ENCODE measurements at regions not wholly inside any gene's neighbourhood (a gene's known extent, or its start where the extent isn't known, plus 50 kb on each side); places are given as distances from the start of the nearest gene placed in this dataset.

DNA sequence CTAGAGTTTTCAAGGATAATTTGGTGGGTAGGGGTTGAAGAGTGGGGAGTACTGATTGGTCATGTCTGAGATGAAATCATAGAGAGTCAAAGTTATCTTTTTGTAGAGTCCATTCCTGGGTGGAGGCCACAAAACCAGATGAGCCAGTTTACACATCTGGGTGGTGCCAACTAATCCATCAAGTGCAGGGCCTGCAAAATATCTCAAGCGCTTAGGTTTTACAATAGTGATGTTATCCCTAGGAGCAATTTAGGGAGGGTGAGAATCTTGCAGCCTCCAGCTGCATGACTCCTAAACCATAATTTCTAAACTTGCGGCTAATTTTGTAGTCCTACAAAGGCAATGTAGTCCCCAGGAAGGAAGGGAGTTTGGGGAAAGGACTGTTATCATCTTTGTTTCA, 988.3 kb upstream of the LCORL start:
- DNase-seq, result no peak

- DNase-seq, result peak; percentile 22
Measured at GRCh38 chr4:19005211-19005610, 983.7 kb upstream of the LCORL start.

DNA sequence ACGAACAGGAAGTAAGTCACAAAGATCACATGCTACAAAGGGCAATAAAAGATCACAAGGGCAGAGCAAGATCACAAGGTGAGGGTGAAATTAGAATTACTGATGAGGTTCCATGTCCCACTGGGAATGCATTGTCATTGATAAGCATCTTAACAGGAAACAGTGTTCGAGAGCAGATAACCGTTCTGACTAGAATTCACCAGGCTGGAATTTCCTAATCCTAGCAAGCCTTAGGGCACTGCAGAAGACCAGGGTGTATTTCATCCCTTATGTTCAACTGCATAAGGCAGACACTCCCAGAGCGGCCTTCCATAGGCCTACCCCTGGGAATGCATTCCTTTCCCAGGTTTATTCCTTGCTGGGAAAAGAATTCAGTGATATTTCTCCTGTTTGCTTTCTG, 980.6 kb upstream of the LCORL start:
- DNase-seq, result no peak

GRCh38 chr4:18999595-18999994, 978.0 kb upstream of the LCORL start:
- no peak for DNase-seq

GRCh38 chr4:18981234-18981615, 959.7 kb upstream of the LCORL start:
- no peak for DNase-seq

- DNase-seq, result no peak
Measured at GRCh38 chr4:18980516-18981233, 959.1 kb upstream of the LCORL start.

DNA sequence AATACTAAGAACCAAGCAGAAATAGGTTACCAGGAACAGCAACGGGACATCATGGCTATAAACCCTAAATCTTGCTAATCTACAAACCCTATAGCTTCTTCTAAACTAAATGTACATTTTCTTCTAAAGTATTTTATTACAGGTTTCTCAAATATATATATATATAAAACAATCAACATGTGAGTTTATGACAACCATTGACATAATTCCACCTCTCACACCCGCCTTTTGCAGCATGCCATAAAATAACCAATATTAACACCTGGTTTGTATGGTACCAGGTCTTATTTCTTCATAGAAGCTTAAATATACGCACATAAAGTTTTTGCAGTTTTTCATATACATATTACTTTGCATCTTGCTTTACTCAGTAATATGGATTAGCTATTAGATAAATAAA, 955.3 kb upstream of the LCORL start:
- DNase-seq, result no peak

DNA sequence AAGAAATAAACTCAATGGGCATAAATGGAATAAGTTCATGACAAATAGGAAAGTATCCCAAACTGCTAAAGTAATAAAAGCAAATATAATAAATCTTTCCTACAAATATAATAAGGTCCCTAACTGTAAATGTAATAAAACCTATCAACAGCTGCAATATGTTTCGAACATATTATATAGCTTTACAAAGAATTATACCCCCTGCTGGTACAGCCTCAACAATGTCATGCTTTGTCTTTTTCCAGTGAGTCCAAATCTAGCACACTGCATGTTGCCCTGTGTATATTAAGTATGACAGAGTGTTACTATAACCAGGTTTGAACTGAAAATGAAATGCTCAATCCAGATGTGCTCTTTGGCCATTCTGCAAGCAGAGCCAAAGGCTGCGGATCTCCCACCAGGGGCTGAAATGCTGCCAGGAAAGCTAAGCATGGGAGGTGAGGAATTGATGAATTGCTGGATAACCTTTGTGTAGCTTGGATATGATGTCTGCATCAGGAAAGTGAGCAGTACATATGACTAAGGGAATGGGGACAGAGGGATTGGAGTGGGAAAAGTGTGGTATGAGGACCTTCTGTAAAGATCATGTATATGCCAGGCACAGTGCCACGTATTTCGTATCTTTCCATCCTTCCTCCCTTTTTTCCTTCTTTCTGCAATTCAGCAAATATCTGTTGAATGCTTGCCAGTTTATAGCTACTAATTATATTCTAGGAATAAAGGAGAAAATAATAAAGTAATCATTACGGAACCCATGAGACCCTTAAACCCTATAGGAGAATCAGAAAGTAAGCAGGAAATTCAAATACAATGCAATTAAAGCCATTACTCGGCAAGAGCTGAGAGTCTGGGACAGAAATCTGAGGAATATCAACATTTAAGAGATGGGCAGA, 954.6 kb upstream of the LCORL start:
- DNase-seq, result no peak

DNA sequence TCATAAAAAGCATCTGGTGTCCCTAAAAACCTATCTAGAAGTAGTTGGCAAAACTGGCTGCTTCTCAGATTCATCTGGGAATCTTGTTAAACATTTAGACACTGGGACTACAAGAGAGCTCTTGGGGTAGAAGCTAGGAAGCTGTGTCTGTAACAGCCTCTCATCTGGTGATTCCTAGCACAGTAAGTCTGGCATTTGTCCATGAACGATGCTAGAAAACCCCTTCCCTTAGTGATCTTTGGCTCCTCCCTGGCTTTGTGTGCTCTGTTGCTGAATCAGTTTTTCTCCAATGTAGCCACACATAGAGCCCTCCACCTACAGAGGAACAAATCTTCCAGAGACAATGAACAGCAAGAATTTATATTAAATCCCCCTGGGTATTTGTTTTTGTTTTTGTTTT, 951.7 kb upstream of the LCORL start:
- no peak for DNase-seq

GRCh38 chr4:18961879-18962278, 940.3 kb upstream of the LCORL start:
- DNase-seq, result no peak

DNA sequence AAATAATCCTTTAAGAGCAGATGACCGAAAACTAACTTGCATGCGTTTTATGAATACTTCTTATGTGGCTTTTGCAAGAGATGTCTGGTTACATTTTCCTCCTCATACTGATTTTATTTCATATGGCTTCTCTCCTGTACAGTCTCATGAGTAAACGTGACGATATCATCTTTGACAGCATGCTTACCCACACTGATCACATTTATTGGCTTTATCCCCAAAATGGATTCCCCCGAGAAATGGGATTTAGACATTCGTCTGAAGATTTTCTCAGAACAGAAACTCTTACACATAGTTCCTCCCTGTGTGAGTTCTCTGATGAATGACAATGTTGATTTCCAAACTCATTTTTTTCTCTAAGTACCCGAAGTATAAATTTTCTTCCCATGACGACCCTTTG, 939.7 kb upstream of the LCORL start:
- no peak for DNase-seq

- no peak for DNase-seq
Measured at GRCh38 chr4:18957716-18958115, 936.2 kb upstream of the LCORL start.

GRCh38 chr4:18954538-18954937, 933.0 kb upstream of the LCORL start:
- no peak for DNase-seq

DNA sequence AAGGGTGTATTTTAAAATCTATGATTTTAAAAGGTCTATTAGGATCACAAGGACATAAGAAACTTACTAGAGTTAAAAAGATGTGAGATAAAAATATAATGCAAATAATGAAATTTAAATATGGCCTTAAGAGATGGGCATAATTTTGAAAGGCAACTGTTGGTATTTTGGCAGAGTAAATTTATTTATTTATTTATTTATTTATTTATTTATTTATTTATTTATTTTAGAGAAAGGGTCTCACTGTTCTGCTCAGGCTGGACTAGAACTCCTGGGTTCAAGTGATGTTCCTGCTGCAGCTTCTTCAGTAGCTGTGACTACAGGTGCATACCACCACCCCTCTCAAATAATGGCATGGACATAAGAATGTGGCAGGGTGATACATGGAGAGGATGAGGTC, 932.1 kb upstream of the LCORL start:
- no peak for DNase-seq

DNA sequence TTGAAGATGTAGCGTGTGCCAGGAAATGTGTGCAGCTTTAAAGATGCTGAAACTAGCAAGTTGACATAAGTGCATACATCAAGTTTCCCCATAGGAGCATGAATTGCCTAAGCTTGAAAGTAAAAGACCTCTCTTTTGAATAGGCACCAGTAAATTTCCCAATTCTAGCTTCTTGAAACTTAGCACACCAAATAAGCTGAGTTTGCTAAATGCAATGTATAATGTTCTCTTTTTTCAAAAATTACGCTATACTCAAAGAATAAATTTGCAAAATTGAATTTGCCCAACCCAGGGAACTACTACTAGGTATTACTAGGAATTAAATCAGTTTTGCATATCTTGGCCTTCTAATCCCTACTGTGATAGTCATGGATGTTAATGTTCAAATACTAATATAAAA, 923.9 kb upstream of the LCORL start:
- DNase-seq, result no peak

DNA sequence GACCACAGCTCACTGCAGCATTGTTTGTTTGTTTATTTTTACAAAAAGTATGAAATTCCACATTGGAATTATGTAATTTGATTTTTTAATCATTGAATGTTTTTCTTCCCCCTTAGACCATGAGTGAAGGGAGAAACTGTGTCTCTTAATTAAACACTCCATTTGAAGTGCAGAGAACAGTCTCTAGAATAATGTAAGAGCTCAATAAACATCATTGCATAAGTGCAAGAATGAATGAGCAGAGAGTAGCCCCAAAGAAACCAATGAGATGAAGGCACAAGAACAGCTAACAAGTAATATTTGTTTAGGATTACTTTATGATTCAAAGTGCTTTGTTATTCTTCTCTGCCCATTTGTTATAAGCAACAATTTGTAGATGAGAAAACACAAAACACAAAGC, 921.3 kb upstream of the LCORL start:
- DNase-seq, result no peak

GRCh38 chr4:18938343-18939099, 917.0 kb upstream of the LCORL start:
- no peak for DNase-seq

GRCh38 chr4:18937746-18938145, 916.2 kb upstream of the LCORL start:
- no peak for DNase-seq

- no peak for DNase-seq
Measured at GRCh38 chr4:18937080-18937479, 915.5 kb upstream of the LCORL start.

DNA sequence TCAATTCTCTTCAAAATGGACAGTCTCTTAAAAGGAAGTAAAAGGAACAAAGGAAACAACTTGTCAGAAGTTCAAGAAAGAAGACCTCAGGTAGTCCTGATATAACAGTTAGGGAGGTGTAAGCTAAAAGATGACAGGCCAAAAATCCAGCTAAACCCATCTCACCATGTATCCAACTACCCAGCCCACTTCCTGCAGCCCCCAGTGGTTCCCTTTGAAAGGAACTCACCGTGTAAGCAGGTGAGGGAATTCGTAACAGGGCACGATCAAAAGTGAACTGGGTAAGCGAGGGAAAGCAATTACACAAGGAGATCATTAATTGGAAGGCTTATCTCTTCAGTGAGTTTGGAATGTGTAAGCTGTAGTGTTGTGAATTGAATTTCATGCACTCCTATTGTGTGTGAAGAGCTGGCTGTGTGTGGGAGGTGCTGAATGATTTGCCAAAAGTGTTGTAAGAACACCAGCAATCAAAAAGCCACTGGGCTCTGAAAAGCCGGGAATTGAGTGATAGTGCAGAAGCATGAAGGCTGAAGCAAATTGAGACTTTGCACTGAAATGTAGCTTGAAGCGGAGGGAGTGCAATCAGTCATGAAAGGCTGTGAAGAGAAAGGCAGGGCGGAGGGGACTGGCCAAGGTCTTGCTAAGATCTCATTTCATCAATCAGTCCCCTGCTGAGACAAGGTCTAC, 914.2 kb upstream of the LCORL start:
- DNase-seq, result no peak

- peak; percentile 2 for DNase-seq
Measured at GRCh38 chr4:18934197-18934596, 912.6 kb upstream of the LCORL start.

GRCh38 chr4:18932730-18933339, 911.3 kb upstream of the LCORL start:
- DNase-seq, result no peak
